ENCODE measurements at regions not wholly inside any gene's neighbourhood (a gene's known extent, or its start where the extent isn't known, plus 50 kb on each side); places are given as distances from the start of the nearest gene placed in this dataset.

- no peak for ATAC-seq
- Histone ChIP-seq H3K27ac (no peak overlapping the region), H3K4me3 (no peak overlapping the region), H3K36me3 (no peaks in the 10 kb centered on the region), H3K9me3 (no peaks in the 10 kb centered on the region), H3K27me3 (peaks cover 21 to 97% of the 10 kb centered on the region in 2 donors), H3K4me1 (no peaks in the 10 kb centered on the region)
- DNase-seq = no peak
- intact Hi-C loops (cut with DNase I) = no loop called here
- TF ChIP-seq CTCF (IDR thresholded peaks at IDR 0.05) = no peak
Observed at GRCh38 chr10:100623521-100624230, 87.9 kb downstream of the HIF1AN start.

DNA sequence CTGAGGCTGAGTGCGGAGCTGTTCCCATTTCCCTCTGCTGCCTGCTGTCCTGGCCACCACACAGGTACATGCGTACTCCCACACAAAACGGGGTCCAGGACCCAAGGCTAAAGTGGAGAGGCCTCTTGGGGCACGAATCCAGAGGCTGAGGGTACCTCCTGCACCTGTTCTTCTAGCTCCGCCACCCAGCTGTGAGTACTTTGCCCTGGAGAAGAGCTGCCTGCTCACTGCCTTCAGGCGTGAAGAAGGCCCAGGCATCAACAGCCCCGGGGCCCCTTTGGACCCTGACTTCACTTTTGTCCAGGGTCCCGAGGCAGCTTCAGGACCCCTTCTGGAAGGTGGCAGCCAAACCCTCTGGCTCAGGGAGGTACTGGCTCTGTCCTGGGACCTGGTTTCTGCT lies 88.6 kb downstream of the HIF1AN start:
- H3K4me1 ChIP-seq = no peaks in the 10 kb centered on the region
- ATAC-seq = no peak
- no peak overlapping the region for H3K27ac ChIP-seq
- intact Hi-C loops (cut with DNase I) = no loop called here
- H3K4me3 ChIP-seq = no peak overlapping the region
- no peak for DNase-seq
- no peaks in the 10 kb centered on the region for H3K36me3 ChIP-seq
- no peaks in the 10 kb centered on the region for H3K9me3 ChIP-seq
- no peak for TF ChIP-seq CTCF (IDR thresholded peaks at IDR 0.05)
- H3K27me3 ChIP-seq = peaks cover 21 to 97% of the 10 kb centered on the region in 2 donors

- DNase-seq = no peak
- H3K27ac ChIP-seq = no peak overlapping the region
- TF ChIP-seq CTCF (IDR thresholded peaks at IDR 0.05) = no peak
- no peak for ATAC-seq
- no peaks in the 10 kb centered on the region for H3K36me3 ChIP-seq
- intact Hi-C loops (cut with DNase I) = no loop called here
- no peaks in the 10 kb centered on the region for H3K9me3 ChIP-seq
- no peak overlapping the region for H3K4me3 ChIP-seq
- peaks cover 20 to 97% of the 10 kb centered on the region in 2 donors for H3K27me3 ChIP-seq
- no peaks in the 10 kb centered on the region for H3K4me1 ChIP-seq
Observed at GRCh38 chr10:100625816-100626215, 90.1 kb downstream of the HIF1AN start.

- Histone ChIP-seq H3K4me3 (no peak overlapping the region), H3K36me3 (no peaks in the 10 kb centered on the region), H3K4me1 (no peaks in the 10 kb centered on the region), H3K27ac (no peak overlapping the region), H3K27me3 (peaks cover 16 to 97% of the 10 kb centered on the region in 2 donors), H3K9me3 (no peaks in the 10 kb centered on the region)
- no peak for TF ChIP-seq CTCF (IDR thresholded peaks at IDR 0.05)
- intact Hi-C loops (cut with DNase I) = no loop called here
- ATAC-seq = no peak
- no peak for DNase-seq
Observed at GRCh38 chr10:100628061-100628460, 92.3 kb downstream of the HIF1AN start.

DNA sequence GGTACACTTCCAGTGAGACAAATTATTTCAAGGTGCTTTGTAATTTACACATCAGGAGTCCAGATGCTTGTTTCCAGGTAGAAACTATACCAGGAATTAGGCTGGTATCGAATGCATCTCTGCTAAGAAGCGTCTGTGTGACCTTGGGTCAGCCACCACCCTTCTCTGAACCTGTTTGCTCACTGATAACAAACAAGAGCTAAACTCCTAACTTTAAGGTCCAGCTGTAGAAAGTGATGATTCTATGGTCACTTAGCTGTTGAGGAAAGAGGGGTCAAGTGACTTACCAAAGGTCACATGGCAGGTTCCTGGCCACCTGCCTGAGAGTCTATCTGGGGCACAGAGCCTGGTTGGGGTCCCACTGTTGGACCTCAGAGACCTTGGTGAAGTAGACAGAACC lies 95.4 kb downstream of the HIF1AN start:
- Histone ChIP-seq H3K9me3 (no peaks in the 10 kb centered on the region), H3K27me3 (peaks cover 3 to 97% of the 10 kb centered on the region in 2 donors), H3K4me3 (no peak overlapping the region), H3K4me1 (no peaks in the 10 kb centered on the region), H3K36me3 (no peaks in the 10 kb centered on the region), H3K27ac (no peak overlapping the region)
- ATAC-seq (no peak), DNase-seq (no peak)
- no peak for TF ChIP-seq CTCF (IDR thresholded peaks at IDR 0.05)
- intact Hi-C loops (cut with DNase I) = no loop called here

Data from left lung (tissue), 4 donors.